ENCODE measurements at regions not wholly inside any gene's neighbourhood (a gene's known extent, or its start where the extent isn't known, plus 50 kb on each side); places are given as distances from the start of the nearest gene placed in this dataset.

- POLR2A ChIA-PET, result no interaction called here
- TF ChIP-seq, protein P1, sequence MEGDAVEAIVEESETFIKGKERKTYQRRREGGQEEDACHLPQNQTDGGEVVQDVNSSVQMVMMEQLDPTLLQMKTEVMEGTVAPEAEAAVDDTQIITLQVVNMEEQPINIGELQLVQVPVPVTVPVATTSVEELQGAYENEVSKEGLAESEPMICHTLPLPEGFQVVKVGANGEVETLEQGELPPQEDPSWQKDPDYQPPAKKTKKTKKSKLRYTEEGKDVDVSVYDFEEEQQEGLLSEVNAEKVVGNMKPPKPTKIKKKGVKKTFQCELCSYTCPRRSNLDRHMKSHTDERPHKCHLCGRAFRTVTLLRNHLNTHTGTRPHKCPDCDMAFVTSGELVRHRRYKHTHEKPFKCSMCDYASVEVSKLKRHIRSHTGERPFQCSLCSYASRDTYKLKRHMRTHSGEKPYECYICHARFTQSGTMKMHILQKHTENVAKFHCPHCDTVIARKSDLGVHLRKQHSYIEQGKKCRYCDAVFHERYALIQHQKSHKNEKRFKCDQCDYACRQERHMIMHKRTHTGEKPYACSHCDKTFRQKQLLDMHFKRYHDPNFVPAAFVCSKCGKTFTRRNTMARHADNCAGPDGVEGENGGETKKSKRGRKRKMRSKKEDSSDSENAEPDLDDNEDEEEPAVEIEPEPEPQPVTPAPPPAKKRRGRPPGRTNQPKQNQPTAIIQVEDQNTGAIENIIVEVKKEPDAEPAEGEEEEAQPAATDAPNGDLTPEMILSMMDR (IDR thresholded peaks at IDR 0.05; ENCODE audit: control extremely low read depth, extremely low read depth, low read depth, missing control alignments), result no peak
- CTCF ChIA-PET, result no interaction called here
- DNase-seq (ENCODE audit: extremely low spot score), result no peak
Measured at GRCh38 chr14:25848601-25849000, 749.2 kb downstream of the NOVA1 start.

DNA sequence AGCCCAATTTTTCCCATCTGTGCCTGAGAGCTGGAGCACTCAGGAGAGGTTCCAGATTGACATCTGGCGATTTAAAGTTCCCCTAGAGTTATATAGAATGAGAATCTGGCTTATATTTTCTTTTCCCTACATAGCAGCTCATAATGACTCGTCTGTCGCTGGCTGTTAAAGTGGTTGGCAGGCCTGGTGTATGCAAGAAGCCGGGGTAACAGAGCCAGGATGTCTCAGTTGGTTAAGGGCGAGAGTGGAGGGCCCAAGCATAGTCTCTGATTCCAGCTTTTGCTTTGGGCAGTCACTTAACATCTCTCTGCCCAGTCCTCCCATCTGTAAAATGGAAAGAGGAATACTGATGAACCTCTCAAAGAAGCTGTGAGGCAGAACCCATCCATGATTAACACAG lies 751.6 kb downstream of the NOVA1 start:
- CTCF ChIA-PET, result no interaction called here
- DNase-seq (ENCODE audit: extremely low spot score), result no peak
- TF ChIP-seq, protein P1 (IDR thresholded peaks at IDR 0.05; ENCODE audit: control extremely low read depth, extremely low read depth, low read depth, missing control alignments), result no peak
- POLR2A ChIA-PET, result no interaction called here

DNA sequence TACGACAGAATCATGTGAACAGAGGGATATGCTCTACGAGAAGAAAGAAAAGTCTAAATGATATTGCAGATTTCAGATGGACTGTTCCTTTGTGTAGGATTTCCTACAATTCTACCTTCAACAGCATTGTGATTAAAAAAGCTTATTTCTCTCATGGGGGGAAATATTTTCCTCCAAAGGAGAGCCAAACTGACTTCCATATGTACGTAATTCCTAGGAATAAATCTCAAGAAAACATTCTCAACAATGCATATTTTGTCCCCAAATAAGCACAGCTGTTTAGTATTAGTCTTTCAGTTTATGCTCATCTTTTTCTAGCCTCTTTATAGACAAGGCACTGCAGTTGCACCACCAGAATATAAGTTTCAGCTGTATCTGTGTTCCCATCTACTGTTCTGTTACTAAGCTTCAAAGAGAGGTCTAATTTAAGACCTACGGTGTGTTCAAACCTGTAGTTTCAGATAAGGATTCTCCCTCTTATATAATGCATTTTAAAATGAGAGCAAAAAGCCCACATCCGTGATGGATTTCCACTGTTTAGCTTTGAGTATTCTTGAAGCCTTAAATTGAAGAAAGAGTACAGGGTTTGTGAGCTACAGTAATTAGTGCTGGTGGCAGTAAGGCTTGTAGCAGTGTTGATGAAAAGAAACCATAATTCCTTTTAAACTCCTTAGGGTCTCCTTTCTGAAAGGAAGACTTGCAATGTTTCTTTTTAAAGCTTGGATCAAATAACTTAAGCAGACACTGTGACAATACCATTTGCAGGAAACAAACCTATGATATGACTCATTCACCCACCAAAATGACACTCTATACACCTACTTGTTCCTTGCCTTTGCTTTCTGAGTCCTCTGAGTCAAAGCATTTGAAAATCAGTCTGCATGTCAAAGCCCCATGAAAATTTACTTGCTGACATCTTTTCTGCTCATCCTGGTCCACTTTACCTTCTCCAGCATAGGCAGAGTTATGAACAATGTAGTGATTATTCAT lies 754.1 kb downstream of the NOVA1 start:
- CTCF ChIA-PET, result interaction anchor here (1.1 kb wide), 1 partner anchor 9 kb away, joined by 6 read pairs; no protein-coding TSS in a partner anchor
- TF ChIP-seq, protein P1 (IDR thresholded peaks at IDR 0.05; ENCODE audit: control extremely low read depth, extremely low read depth, low read depth, missing control alignments), result no peak
- DNase-seq (ENCODE audit: extremely low spot score), result no peak
- POLR2A ChIA-PET, result no interaction called here

DNA sequence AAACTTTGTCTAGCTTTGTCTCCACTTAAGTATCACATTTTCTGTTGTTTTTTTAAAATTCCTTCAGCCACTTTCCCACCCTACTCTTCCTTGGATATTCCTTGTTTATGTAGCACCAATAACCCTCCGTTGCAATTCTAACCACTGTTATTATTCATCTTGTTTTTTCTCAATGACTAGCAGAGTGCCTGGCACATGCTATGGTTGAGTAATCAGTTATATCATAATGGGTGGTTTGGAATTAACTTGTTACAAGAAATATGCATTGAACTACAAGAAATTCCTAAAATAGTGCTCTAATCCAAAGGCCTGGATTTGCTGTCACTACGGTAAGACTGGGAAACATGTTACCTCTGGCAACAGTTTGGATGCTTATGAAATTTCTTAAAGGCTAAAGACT lies 756.6 kb downstream of the NOVA1 start:
- no peak for DNase-seq (ENCODE audit: extremely low spot score)
- TF ChIP-seq, protein P1 (IDR thresholded peaks at IDR 0.05; ENCODE audit: control extremely low read depth, extremely low read depth, low read depth, missing control alignments), result no peak
- POLR2A ChIA-PET, result no interaction called here
- CTCF ChIA-PET, result no interaction called here

- ChIA-PET CTCF (no interaction called here), POLR2A (no interaction called here)
- no peak for DNase-seq (ENCODE audit: extremely low spot score)
- TF ChIP-seq, protein P1 (IDR thresholded peaks at IDR 0.05; ENCODE audit: control extremely low read depth, extremely low read depth, low read depth, missing control alignments), result no peak
Measured at GRCh38 chr14:25837551-25837965, 760.3 kb downstream of the NOVA1 start.

DNA sequence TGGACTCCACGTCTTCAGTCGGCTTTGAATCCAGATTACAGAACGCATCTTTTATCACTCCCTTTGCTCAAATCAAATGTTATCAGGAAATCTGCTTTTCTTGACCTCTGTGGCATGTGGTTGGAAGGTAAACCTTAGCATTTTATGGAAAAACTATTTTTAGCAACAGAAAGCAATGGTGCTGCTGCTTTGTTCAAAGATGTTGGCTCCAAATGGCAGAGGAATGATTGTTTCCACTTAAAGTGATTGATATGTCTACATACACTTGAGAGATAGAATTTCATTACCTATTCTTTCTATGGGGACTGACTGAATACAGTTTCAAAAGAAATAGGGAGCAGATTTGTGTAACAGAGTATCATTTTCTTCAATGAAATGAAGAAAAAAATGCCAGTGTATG lies 761.2 kb downstream of the NOVA1 start:
- POLR2A ChIA-PET, result no interaction called here
- CTCF ChIA-PET, result no interaction called here
- TF ChIP-seq, protein P1 (IDR thresholded peaks at IDR 0.05; ENCODE audit: control extremely low read depth, extremely low read depth, low read depth, missing control alignments), result no peak
- no peak for DNase-seq (ENCODE audit: extremely low spot score)
